HepG2 (cell line): ENCODE measurements at regions not wholly inside any gene's neighbourhood (a gene's known extent, or its start where the extent isn't known, plus 50 kb on each side); places are given as distances from the start of the nearest gene placed in this dataset.

Source experiments
- AGO1 ChIP-seq: fragments of 200-400 bp; formaldehyde crosslinking; IDR thresholded peaks from 2 replicates; pipeline ENCODE4 v1.6.1; 2017; ENCODE audit warnings: mild to moderate bottlenecking, low read depth, low read length, moderate library complexity; ENCODE audit not compliant: poor library complexity, severe bottlenecking
- CHCHD3 ChIP-seq: sonication (generic); formaldehyde crosslinking; IDR thresholded peaks from 2 replicates; pipeline ENCODE4 v1.8.0; 2022; ENCODE audit warnings: mild to moderate bottlenecking, missing genetic modification reagents, moderate library complexity
- EZH2 ChIP-seq: conservative IDR thresholded peaks from 2 replicates; pipeline ENCODE4 v1.6.1; 2012; ENCODE audit warnings: mild to moderate bottlenecking, low read depth, low read length, moderate library complexity
- FIP1L1 ChIP-seq: fragments of 200-400 bp; formaldehyde crosslinking; IDR thresholded peaks from 2 replicates; pipeline ENCODE4 v1.6.1; 2018; ENCODE audit warnings: low read depth, mild to moderate bottlenecking, low read length, moderate library complexity, borderline replicate concordance; ENCODE audit not compliant: insufficient read depth
- FOXK2 ChIP-seq: fragments of 450-650 bp; IDR thresholded peaks from 2 replicates; pipeline ENCODE4 v1.6.1; 2016
- KDM1A ChIP-seq: IDR thresholded peaks from 2 replicates; pipeline ENCODE4 v1.6.1; 2016; ENCODE audit warnings: missing compliant biosample characterization
- KLF12 ChIP-seq: sonication (generic); formaldehyde crosslinking; IDR thresholded peaks from 2 replicates; pipeline ENCODE4 v1.4.0; 2020; ENCODE audit warnings: missing genetic modification reagents, borderline replicate concordance
- MBNL3 ChIP-seq: fragments of 250-450 bp; sonication (Bioruptor Pico); conservative IDR thresholded peaks from 2 replicates; pipeline ENCODE4 v1.8.0; 2022; ENCODE audit warnings: mild to moderate bottlenecking, inconsistent platforms
- MEIS2 ChIP-seq: sonication (generic); formaldehyde crosslinking; IDR thresholded peaks from 2 replicates; pipeline ENCODE4 v1.9.0; 2021; ENCODE audit warnings: mild to moderate bottlenecking, missing genetic modification reagents
- PHF21A ChIP-seq: sonication (generic); formaldehyde crosslinking; IDR thresholded peaks from 2 replicates; pipeline ENCODE4 v1.5.0; 2020; ENCODE audit warnings: mild to moderate bottlenecking, missing genetic modification reagents
- RFX3 ChIP-seq: IDR thresholded peaks from 2 replicates; pipeline ENCODE4 v1.6.1; 2016; ENCODE audit warnings: missing biosample characterization, missing genetic modification reagents
- SALL2 ChIP-seq: sonication (generic); formaldehyde crosslinking; IDR thresholded peaks from 2 replicates; pipeline ENCODE4 v1.8.1; 2023; ENCODE audit warnings: mild to moderate bottlenecking, missing genetic modification reagents, inconsistent platforms
- SAP130 ChIP-seq: IDR thresholded peaks from 2 replicates; pipeline ENCODE4 v1.6.1; 2016; ENCODE audit warnings: low read depth
- SETDB1 ChIP-seq: sonication (generic); formaldehyde crosslinking; IDR thresholded peaks from 2 replicates; pipeline ENCODE4 v1.5.1; 2020; ENCODE audit warnings: missing genetic modification reagents, mild to moderate bottlenecking, borderline replicate concordance
- SUZ12 ChIP-seq: fragments of 150-350 bp; IDR thresholded peaks from 2 replicates; pipeline ENCODE4 v1.6.1; 2014; ENCODE audit warnings: low read depth, low read length
- ZFP36L1 ChIP-seq: sonication (generic); formaldehyde crosslinking; IDR thresholded peaks from 2 replicates; pipeline ENCODE4 v1.8.0; 2022; ENCODE audit warnings: mild to moderate bottlenecking, missing genetic modification reagents, moderate library complexity
- ZFP62 ChIP-seq: sonication (generic); formaldehyde crosslinking; IDR thresholded peaks from 2 replicates; pipeline ENCODE4 v1.4.0; 2020; ENCODE audit warnings: missing genetic modification reagents
- ZNF260 ChIP-seq: sonication (generic); formaldehyde crosslinking; IDR thresholded peaks from 2 replicates; pipeline ENCODE4 v1.4.0; 2020; ENCODE audit warnings: missing genetic modification reagents, low read depth, mild to moderate bottlenecking, borderline replicate concordance
- ZNF615 ChIP-seq: sonication (generic); formaldehyde crosslinking; IDR thresholded peaks from 2 replicates; pipeline ENCODE4 v1.5.0; 2020; ENCODE audit warnings: mild to moderate bottlenecking, missing genetic modification reagents, borderline replicate concordance
- ZNF75D ChIP-seq: sonication (generic); formaldehyde crosslinking; IDR thresholded peaks from 2 replicates; pipeline ENCODE4 v1.8.1; 2023; ENCODE audit warnings: missing genetic modification reagents, mild to moderate bottlenecking, borderline replicate concordance
- ZNF780A ChIP-seq: sonication (generic); formaldehyde crosslinking; IDR thresholded peaks from 2 replicates; pipeline ENCODE4 v1.8.0; 2022; ENCODE audit warnings: mild to moderate bottlenecking, missing genetic modification reagents, moderate library complexity
- ZNF839 ChIP-seq: sonication (generic); formaldehyde crosslinking; IDR thresholded peaks from 2 replicates; pipeline ENCODE4 v1.4.0; 2020; ENCODE audit warnings: missing genetic modification reagents, mild to moderate bottlenecking, borderline replicate concordance
- TF ChIP-seq, protein P1 (sequence below): sonication (generic); formaldehyde crosslinking; IDR thresholded peaks from 2 replicates; pipeline ENCODE4 v1.5.0; 2020; ENCODE audit warnings: mild to moderate bottlenecking, low read depth, missing genetic modification reagents, borderline replicate concordance
- TF ChIP-seq, protein P2 (sequence below): sonication (generic); formaldehyde crosslinking; IDR thresholded peaks from 2 replicates; pipeline ENCODE4 v1.8.0; 2022; ENCODE audit warnings: missing genetic modification reagents, mild to moderate bottlenecking, borderline replicate concordance
- TF ChIP-seq, protein P3 (sequence below): sonication (generic); formaldehyde crosslinking; IDR thresholded peaks from 2 replicates; pipeline ENCODE4 v1.9.0; 2021; ENCODE audit warnings: missing genetic modification reagents, borderline replicate concordance
- TF ChIP-seq, protein P4 (sequence below): sonication (generic); formaldehyde crosslinking; IDR thresholded peaks from 2 replicates; pipeline ENCODE4 v1.4.0; 2020; ENCODE audit warnings: mild to moderate bottlenecking, missing genetic modification reagents

DNA sequence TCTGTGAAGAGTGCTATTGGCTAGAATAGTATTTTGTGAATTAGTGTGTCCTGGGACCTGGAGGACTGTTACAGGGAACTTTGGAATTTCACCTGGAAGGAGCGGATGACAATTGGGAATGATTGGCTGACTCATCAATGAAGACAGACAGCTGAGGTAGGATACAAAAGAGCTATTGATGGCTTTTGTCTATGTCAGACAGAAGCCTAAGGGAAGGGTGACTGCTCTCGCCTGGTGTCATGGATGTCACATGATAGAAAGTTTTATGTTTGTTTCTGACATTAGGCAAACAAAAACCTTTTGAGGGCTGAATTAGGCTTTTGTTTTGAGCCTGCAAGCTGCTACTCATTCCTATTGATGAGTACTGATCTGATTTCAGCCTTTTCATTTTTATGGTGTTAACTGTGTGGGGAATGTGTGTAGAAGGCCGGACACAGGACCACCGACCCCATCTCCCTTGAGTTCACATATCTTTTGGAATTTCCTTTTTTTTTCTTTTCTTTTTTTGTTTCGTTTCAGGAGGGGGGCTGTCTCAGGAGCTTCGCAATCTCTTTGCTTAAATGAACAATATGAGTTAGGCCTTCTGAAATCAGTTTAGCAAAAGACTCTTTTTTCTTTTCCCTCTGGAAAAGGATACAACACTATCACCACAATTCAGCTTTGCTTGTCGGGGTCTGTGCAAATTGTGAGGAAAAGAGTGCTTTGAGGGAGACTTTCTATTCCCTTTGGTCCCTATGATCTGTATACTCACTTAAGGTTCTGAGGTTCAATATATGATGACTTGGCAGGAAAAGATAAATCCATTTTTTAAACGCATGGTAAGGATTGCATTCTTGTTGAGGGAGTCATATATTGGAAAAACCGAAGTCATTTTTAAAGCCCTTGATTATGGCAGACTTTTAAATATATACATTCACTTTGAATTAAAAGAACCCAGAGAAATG is 207.9 kb upstream of the FIGN start (continued):
- no peak for TF ChIP-seq ZNF780A
- TF ChIP-seq MEIS2 (CRISPR knock-in tag): peak; percentile 64; the same call in 1 of the 2 replicates
- TF ChIP-seq, protein P1, sequence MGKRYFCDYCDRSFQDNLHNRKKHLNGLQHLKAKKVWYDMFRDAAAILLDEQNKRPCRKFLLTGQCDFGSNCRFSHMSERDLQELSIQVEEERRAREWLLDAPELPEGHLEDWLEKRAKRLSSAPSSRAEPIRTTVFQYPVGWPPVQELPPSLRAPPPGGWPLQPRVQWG (CRISPR knock-in tag): no peak
- TF ChIP-seq, protein P2, sequence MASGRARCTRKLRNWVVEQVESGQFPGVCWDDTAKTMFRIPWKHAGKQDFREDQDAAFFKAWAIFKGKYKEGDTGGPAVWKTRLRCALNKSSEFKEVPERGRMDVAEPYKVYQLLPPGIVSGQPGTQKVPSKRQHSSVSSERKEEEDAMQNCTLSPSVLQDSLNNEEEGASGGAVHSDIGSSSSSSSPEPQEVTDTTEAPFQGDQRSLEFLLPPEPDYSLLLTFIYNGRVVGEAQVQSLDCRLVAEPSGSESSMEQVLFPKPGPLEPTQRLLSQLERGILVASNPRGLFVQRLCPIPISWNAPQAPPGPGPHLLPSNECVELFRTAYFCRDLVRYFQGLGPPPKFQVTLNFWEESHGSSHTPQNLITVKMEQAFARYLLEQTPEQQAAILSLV: no peak
- TF ChIP-seq PHF21A (CRISPR knock-in tag): peak; percentile 75
- TF ChIP-seq CHCHD3 (CRISPR knock-in tag): no peak
- TF ChIP-seq SUZ12: no peak
- no peak for TF ChIP-seq ZFP62 (CRISPR knock-in tag)
- no peak for TF ChIP-seq SALL2 (CRISPR knock-in tag)
- no peak for TF ChIP-seq KLF12
- TF ChIP-seq MBNL3 (CRISPR knock-in tag): no peak
- no peak for TF ChIP-seq ZNF75D (CRISPR knock-in tag)
- TF ChIP-seq, protein P3, sequence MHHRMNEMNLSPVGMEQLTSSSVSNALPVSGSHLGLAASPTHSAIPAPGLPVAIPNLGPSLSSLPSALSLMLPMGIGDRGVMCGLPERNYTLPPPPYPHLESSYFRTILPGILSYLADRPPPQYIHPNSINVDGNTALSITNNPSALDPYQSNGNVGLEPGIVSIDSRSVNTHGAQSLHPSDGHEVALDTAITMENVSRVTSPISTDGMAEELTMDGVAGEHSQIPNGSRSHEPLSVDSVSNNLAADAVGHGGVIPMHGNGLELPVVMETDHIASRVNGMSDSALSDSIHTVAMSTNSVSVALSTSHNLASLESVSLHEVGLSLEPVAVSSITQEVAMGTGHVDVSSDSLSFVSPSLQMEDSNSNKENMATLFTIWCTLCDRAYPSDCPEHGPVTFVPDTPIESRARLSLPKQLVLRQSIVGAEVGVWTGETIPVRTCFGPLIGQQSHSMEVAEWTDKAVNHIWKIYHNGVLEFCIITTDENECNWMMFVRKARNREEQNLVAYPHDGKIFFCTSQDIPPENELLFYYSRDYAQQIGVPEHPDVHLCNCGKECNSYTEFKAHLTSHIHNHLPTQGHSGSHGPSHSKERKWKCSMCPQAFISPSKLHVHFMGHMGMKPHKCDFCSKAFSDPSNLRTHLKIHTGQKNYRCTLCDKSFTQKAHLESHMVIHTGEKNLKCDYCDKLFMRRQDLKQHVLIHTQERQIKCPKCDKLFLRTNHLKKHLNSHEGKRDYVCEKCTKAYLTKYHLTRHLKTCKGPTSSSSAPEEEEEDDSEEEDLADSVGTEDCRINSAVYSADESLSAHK (CRISPR knock-in tag): no peak
- TF ChIP-seq ZFP36L1 (CRISPR knock-in tag): no peak
- no peak for TF ChIP-seq FOXK2
- TF ChIP-seq SAP130 (CRISPR knock-in tag): peak; percentile 78
- TF ChIP-seq RFX3: no peak
- TF ChIP-seq, protein P4, sequence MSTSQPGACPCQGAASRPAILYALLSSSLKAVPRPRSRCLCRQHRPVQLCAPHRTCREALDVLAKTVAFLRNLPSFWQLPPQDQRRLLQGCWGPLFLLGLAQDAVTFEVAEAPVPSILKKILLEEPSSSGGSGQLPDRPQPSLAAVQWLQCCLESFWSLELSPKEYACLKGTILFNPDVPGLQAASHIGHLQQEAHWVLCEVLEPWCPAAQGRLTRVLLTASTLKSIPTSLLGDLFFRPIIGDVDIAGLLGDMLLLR (CRISPR knock-in tag): no peak
- no peak for TF ChIP-seq EZH2
- no peak for TF ChIP-seq ZNF260
- TF ChIP-seq ZNF615: no peak
- TF ChIP-seq SETDB1 (CRISPR knock-in tag): no peak
- TF ChIP-seq ZNF839: no peak
- no peak for TF ChIP-seq FIP1L1
- no peak for TF ChIP-seq AGO1
- no peak for TF ChIP-seq KDM1A (CRISPR knock-in tag)
